Activated T-helper 2 cell treated with anti-CD3 and anti-CD28 coated beads, Interferon-gamma antibody, Interleukin-2, Interleukin-4, amounts not matched to agents 10 μg/mL and 5 μg/mL and 100 μg/mL, durations not matched to agents 14 hours and 24 hours and 36 hours (primary cell): ENCODE measurements at regions not wholly inside any gene's neighbourhood (a gene's known extent, or its start where the extent isn't known, plus 50 kb on each side); places are given as distances from the start of the nearest gene placed in this dataset.

Experiments used
- DNase-seq: peaks from one replicate; pipeline ENCODE4 v3.0.0; 2021; ENCODE audit warnings: low spot score
- H3K27ac Mint-ChIP-seq: one replicate; pipeline ENCODE4 v1.8.0; 2021; ENCODE audit warnings: mixed read lengths
- H3K27me3 Mint-ChIP-seq: one replicate; pipeline ENCODE4 v1.8.0; 2021; ENCODE audit warnings: low read depth, mixed read lengths
- H3K36me3 Mint-ChIP-seq: one replicate; pipeline ENCODE4 v1.8.0; 2021; ENCODE audit warnings: low read depth, mixed read lengths
- H3K4me1 Mint-ChIP-seq: one replicate; pipeline ENCODE4 v1.8.0; 2021; ENCODE audit warnings: low read depth, mixed read lengths
- H3K4me3 Mint-ChIP-seq: one replicate; pipeline ENCODE4 v1.8.0; 2021; ENCODE audit warnings: low read depth, mild to moderate bottlenecking, moderate library complexity, mixed read lengths
- H3K9me3 Mint-ChIP-seq: one replicate; pipeline ENCODE4 v1.8.0; 2021; ENCODE audit warnings: mixed read lengths
- intact Hi-C: fragments of 100-400 bp; cut with micrococcal nuclease; formaldehyde crosslinking; loops from one replicate; pipeline ENCODE4 v1.15.1; 2023

- H3K4me1 Mint-ChIP-seq, result no peaks in the 10 kb centered on the region
- no peaks in the 10 kb centered on the region for H3K36me3 Mint-ChIP-seq
- H3K27ac Mint-ChIP-seq, result no peak overlapping the region
- H3K9me3 Mint-ChIP-seq, result no peaks in the 10 kb centered on the region
- DNase-seq, result no peak
- intact Hi-C loops, result no loop called here
- H3K27me3 Mint-ChIP-seq, result no peaks in the 10 kb centered on the region
- H3K4me3 Mint-ChIP-seq, result no peak overlapping the region
Measured at GRCh38 chr12:70122804-70123203, 120.4 kb upstream of the CNOT2 start.

DNA sequence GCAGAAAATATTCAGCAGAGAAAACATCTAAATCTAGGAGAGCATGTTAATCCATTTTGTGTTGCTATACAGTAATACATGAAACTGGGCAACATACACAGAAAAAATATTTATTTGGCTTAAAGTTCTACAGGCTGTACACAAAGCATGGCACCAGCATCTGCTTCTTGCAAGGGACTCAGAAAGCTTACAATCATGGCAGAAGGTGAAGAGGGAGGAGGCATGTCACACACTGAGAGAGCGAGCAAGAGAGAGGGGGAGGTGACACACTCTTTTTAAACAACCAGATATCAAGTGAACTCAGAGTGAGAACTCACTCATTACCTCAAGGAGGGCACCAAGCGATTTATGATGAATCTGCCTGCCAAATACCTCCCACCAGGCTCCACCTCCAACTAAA, 94.2 kb upstream of the CNOT2 start:
- Mint-ChIP-seq H3K9me3 (peaks cover 7% of the 10 kb centered on the region), H3K4me1 (no peaks in the 10 kb centered on the region), H3K27ac (no peak overlapping the region), H3K27me3 (peaks cover 3% of the 10 kb centered on the region), H3K36me3 (no peaks in the 10 kb centered on the region), H3K4me3 (no peak overlapping the region)
- intact Hi-C loops, result no loop called here
- DNase-seq, result no peak

GRCh38 chr12:70149665-70150064, 93.6 kb upstream of the CNOT2 start:
- Mint-ChIP-seq H3K27me3 (peaks cover 3% of the 10 kb centered on the region), H3K9me3 (peaks cover 11% of the 10 kb centered on the region), H3K4me3 (no peak overlapping the region), H3K4me1 (no peaks in the 10 kb centered on the region), H3K36me3 (no peaks in the 10 kb centered on the region), H3K27ac (no peak overlapping the region)
- DNase-seq, result no peak
- intact Hi-C loops, result no loop called here

GRCh38 chr12:70150230-70150629, 93.0 kb upstream of the CNOT2 start:
- peaks cover 13% of the 10 kb centered on the region for H3K9me3 Mint-ChIP-seq
- H3K4me3 Mint-ChIP-seq, result no peak overlapping the region
- no peaks in the 10 kb centered on the region for H3K4me1 Mint-ChIP-seq
- no peaks in the 10 kb centered on the region for H3K36me3 Mint-ChIP-seq
- intact Hi-C loops, result no loop called here
- H3K27me3 Mint-ChIP-seq, result peaks cover 3% of the 10 kb centered on the region
- no peak for DNase-seq
- no peak overlapping the region for H3K27ac Mint-ChIP-seq

DNA sequence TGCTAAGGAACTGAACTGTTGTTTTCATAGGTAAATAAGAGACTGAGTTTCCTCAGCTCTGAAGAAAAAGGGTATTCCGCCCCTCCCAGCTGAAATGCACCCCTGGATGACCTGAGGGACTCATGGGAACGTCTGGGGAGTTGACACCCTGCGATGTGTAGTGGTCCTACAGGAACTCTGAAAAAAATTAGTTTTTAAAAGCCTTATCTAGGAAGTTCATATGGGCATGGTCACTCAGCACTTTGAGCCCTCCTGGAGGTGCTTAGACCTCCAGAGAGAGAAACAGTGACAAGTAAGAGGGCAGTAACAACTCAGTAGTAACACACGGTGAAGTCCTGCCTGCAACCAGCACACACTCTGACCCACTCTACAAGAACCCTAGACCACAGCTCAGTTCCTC, 91.2 kb upstream of the CNOT2 start:
- Mint-ChIP-seq H3K4me1 (no peaks in the 10 kb centered on the region), H3K27ac (no peak overlapping the region), H3K36me3 (no peaks in the 10 kb centered on the region), H3K27me3 (peaks cover 3% of the 10 kb centered on the region), H3K9me3 (peaks cover 18% of the 10 kb centered on the region), H3K4me3 (no peak overlapping the region)
- intact Hi-C loops, result no loop called here
- DNase-seq, result no peak

- Mint-ChIP-seq H3K9me3 (peaks cover 22% of the 10 kb centered on the region), H3K36me3 (no peaks in the 10 kb centered on the region), H3K4me1 (no peaks in the 10 kb centered on the region), H3K27ac (no peak overlapping the region), H3K4me3 (no peak overlapping the region), H3K27me3 (peaks cover 3% of the 10 kb centered on the region)
- intact Hi-C loops, result no loop called here
- DNase-seq, result no peak
Measured at GRCh38 chr12:70154087-70154638, 89.1 kb upstream of the CNOT2 start.

DNA sequence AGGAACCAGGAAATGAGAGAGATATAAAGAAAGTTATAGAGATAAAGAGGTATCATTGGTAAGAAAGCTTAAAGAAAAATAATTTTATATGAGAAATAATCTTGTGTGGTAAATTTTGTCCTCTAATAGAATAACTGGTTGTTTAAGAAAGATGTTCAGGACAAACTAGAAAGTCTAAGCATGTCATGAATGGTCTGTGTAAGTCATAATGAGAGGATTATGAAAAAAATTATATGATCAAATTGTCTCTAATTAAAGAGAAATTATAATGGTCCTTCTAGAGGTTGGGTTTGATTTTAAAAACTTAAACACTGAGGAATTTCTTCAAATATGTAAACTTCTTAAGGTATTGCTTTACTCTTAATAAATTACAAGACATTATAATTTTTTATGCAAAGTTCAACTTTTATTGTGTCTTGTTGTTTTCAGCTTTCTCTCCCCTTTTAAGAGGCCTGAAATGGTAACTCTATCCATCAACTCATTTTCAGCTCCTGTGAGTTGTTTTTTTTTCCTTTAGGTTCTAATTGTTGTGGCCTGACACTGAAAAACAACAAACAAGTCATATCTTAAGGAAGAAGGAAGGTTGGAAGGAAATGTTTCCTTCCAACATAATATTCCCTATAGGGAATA, 88.2 kb upstream of the CNOT2 start:
- no peaks in the 10 kb centered on the region for H3K36me3 Mint-ChIP-seq
- H3K9me3 Mint-ChIP-seq, result peaks cover 25% of the 10 kb centered on the region
- intact Hi-C loops, result no loop called here
- no peak overlapping the region for H3K4me3 Mint-ChIP-seq
- H3K4me1 Mint-ChIP-seq, result no peaks in the 10 kb centered on the region
- peaks cover 3% of the 10 kb centered on the region for H3K27me3 Mint-ChIP-seq
- DNase-seq, result no peak
- H3K27ac Mint-ChIP-seq, result no peak overlapping the region

- intact Hi-C loops, result no loop called here
Measured at GRCh38 chr12:70157099-70157498, 86.1 kb upstream of the CNOT2 start.

GRCh38 chr12:70165450-70165849, 77.8 kb upstream of the CNOT2 start:
- H3K36me3 Mint-ChIP-seq, result no peaks in the 10 kb centered on the region

More at GRCh38 chr12:70157099-70157498, 86.1 kb upstream of the CNOT2 start:
- Mint-ChIP-seq H3K27me3 (no peaks in the 10 kb centered on the region), H3K4me1 (no peaks in the 10 kb centered on the region), H3K9me3 (peaks cover 26% of the 10 kb centered on the region), H3K36me3 (no peaks in the 10 kb centered on the region), H3K27ac (no peak overlapping the region), H3K4me3 (no peak overlapping the region)
- no peak for DNase-seq

GRCh38 chr12:70176290-70176689, 66.9 kb upstream of the CNOT2 start:
- intact Hi-C loops, result no loop called here
- H3K4me3 Mint-ChIP-seq, result no peak overlapping the region
- peaks cover 3% of the 10 kb centered on the region for H3K27me3 Mint-ChIP-seq

More at GRCh38 chr12:70165450-70165849, 77.8 kb upstream of the CNOT2 start:
- intact Hi-C loops, result no loop called here
- H3K4me1 Mint-ChIP-seq, result no peaks in the 10 kb centered on the region
- no peaks in the 10 kb centered on the region for H3K9me3 Mint-ChIP-seq
- DNase-seq, result no peak
- no peak overlapping the region for H3K4me3 Mint-ChIP-seq
- H3K27me3 Mint-ChIP-seq, result no peaks in the 10 kb centered on the region
- H3K27ac Mint-ChIP-seq, result no peak overlapping the region

GRCh38 chr12:70177631-70178030, 65.6 kb upstream of the CNOT2 start:
- no peaks in the 10 kb centered on the region for H3K4me1 Mint-ChIP-seq
- DNase-seq, result no peak
- H3K36me3 Mint-ChIP-seq, result no peaks in the 10 kb centered on the region
- intact Hi-C loops, result no loop called here
- no peak overlapping the region for H3K4me3 Mint-ChIP-seq
- H3K27ac Mint-ChIP-seq, result no peak overlapping the region
- no peaks in the 10 kb centered on the region for H3K9me3 Mint-ChIP-seq
- peaks cover 3% of the 10 kb centered on the region for H3K27me3 Mint-ChIP-seq

More at GRCh38 chr12:70176290-70176689, 66.9 kb upstream of the CNOT2 start:
- DNase-seq, result no peak
- Mint-ChIP-seq H3K36me3 (no peaks in the 10 kb centered on the region), H3K27ac (no peak overlapping the region), H3K9me3 (no peaks in the 10 kb centered on the region), H3K4me1 (no peaks in the 10 kb centered on the region)

- intact Hi-C loops, result no loop called here
Measured at GRCh38 chr12:70178038-70178437, 65.2 kb upstream of the CNOT2 start.

DNA sequence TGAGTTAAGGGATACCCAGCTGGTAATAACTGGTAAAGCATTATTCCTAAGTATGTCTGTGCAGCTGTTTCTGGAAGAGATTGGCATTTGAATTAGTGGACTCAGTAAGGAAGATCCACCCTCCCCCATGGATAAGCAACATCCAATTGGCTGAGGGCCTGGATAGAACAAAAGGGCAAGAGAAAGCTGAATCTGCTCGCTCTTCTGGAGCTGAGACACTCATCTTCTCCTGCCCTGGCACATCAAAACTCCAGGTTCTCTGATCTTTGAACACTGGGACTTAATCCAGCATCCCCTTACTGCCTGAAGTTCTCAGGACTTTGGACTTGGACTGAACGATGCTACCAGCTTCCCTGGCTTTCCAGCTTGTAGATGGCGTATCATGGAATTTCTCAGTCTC, 63.1 kb upstream of the CNOT2 start:
- Mint-ChIP-seq H3K4me1 (no peaks in the 10 kb centered on the region), H3K9me3 (no peaks in the 10 kb centered on the region), H3K36me3 (no peaks in the 10 kb centered on the region), H3K4me3 (no peak overlapping the region), H3K27ac (no peak overlapping the region), H3K27me3 (peaks cover 3% of the 10 kb centered on the region)
- intact Hi-C loops, result no loop called here
- DNase-seq, result no peak

More at GRCh38 chr12:70178038-70178437, 65.2 kb upstream of the CNOT2 start:
- no peaks in the 10 kb centered on the region for H3K36me3 Mint-ChIP-seq
- DNase-seq, result no peak
- no peaks in the 10 kb centered on the region for H3K9me3 Mint-ChIP-seq
- no peak overlapping the region for H3K4me3 Mint-ChIP-seq
- peaks cover 3% of the 10 kb centered on the region for H3K27me3 Mint-ChIP-seq
- H3K27ac Mint-ChIP-seq, result no peak overlapping the region
- H3K4me1 Mint-ChIP-seq, result no peaks in the 10 kb centered on the region
